WERI-Rb-1 (cell line): ENCODE measurements at regions not wholly inside any gene's neighbourhood (a gene's known extent, or its start where the extent isn't known, plus 50 kb on each side); places are given as distances from the start of the nearest gene placed in this dataset.

Source experiments
- DNase-seq: peaks from one replicate; pipeline ENCODE4 v3.0.0-alpha.2; 2020
- H3K27ac ChIP-seq: fragments of 250-450 bp; sonication (Bioruptor Pico); 2 replicates; pipeline ENCODE4 v1.5.1; 2020; ENCODE audit warnings: mild to moderate bottlenecking, moderate library complexity
- H3K27me3 ChIP-seq: fragments of 250-450 bp; sonication (Bioruptor Pico); 2 replicates; pipeline ENCODE4 v1.5.1; 2021; ENCODE audit warnings: mild to moderate bottlenecking, low read depth, moderate library complexity; ENCODE audit not compliant: insufficient read depth, severe bottlenecking
- H3K36me3 ChIP-seq: fragments of 250-450 bp; sonication (Bioruptor Pico); 2 replicates; pipeline ENCODE4 v1.5.1; 2020; ENCODE audit warnings: mild to moderate bottlenecking, moderate library complexity
- H3K4me3 ChIP-seq: 2 replicates; pipeline ENCODE4 v1.5.1; 2011; ENCODE audit warnings: low read depth, mild to moderate bottlenecking, control low read depth, low read length
- H3K9me3 ChIP-seq: fragments of 250-450 bp; sonication (Bioruptor Pico); 2 replicates; pipeline ENCODE4 v1.5.1; 2021; ENCODE audit warnings: mild to moderate bottlenecking, moderate library complexity; ENCODE audit not compliant: severe bottlenecking
- CTCF ChIP-seq: IDR thresholded peaks from 2 replicates; pipeline ENCODE4 v1.5.1; 2011; ENCODE audit warnings: low read depth, mild to moderate bottlenecking, control low read depth, inconsistent platforms, low read length

GRCh38 chr13:22655106-22655852 lies 525.5 kb upstream of the SGCG start:
- DNase-seq = no peak
- no peak overlapping the region for H3K4me3 ChIP-seq
- no peak for TF ChIP-seq CTCF
- H3K27ac ChIP-seq = no peak overlapping the region
- H3K36me3 ChIP-seq = no peaks in the 10 kb centered on the region
- peaks cover 95% of the 10 kb centered on the region for H3K27me3 ChIP-seq
- H3K9me3 ChIP-seq = peaks cover 3% of the 10 kb centered on the region

DNA sequence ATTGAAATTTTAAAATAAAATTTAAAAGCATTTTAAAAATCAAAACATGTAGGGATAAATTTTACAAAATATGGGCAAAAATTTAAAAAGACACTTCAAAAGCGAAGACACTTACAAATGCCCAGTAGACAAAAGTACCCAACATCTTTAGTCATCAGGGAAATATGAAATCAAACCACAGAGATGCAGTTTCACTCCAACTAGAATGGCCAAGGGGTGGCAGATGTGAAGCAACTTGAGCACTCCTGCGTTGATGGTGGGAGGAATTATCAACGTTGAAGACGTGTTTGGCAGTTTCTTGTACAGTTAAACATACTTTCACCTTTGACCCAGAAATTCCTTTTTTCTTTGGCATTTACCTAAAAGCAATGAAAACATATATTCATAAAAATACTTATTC lies 518.0 kb upstream of the SGCG start:
- no peak for TF ChIP-seq CTCF
- no peaks in the 10 kb centered on the region for H3K36me3 ChIP-seq
- peaks cover 73% of the 10 kb centered on the region for H3K27me3 ChIP-seq
- H3K9me3 ChIP-seq = peaks cover 3% of the 10 kb centered on the region
- no peak overlapping the region for H3K4me3 ChIP-seq
- H3K27ac ChIP-seq = no peak overlapping the region
- no peak for DNase-seq

DNA sequence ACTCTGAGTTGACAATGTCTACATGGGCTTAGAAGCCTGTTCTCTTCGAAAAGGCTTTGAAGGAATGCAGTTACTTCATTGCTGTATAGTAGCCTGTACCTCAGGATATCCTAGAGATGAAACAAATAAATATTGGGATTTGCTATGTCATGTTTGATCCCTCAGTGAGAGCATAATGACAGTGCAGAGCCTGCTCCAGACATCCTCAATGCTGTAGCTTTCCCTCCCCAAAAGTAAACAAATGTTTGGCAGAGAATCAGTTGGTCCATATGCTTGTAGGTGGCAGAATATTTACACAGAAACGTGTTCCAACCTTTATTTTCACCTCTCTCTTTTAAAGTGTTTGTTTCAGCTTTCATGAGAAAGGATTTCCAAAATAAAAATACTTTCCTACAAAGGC lies 515.3 kb upstream of the SGCG start:
- H3K36me3 ChIP-seq = no peaks in the 10 kb centered on the region
- DNase-seq = no peak

GRCh38 chr13:22690756-22691155 lies 490.0 kb upstream of the SGCG start:
- no peak for DNase-seq
- H3K4me3 ChIP-seq = no peak overlapping the region
- no peaks in the 10 kb centered on the region for H3K36me3 ChIP-seq
- H3K27me3 ChIP-seq = peaks cover 32% of the 10 kb centered on the region
- H3K27ac ChIP-seq = no peak overlapping the region
- TF ChIP-seq CTCF = no peak
- peaks cover 5% of the 10 kb centered on the region for H3K9me3 ChIP-seq

More for the DNA sequence above, 515.3 kb upstream of the SGCG start:
- H3K9me3 ChIP-seq = no peaks in the 10 kb centered on the region
- peaks cover 72% of the 10 kb centered on the region for H3K27me3 ChIP-seq
- H3K27ac ChIP-seq = no peak overlapping the region
- no peak for TF ChIP-seq CTCF
- H3K4me3 ChIP-seq = no peak overlapping the region

- Histone ChIP-seq H3K27me3 (peaks cover 36% of the 10 kb centered on the region), H3K4me3 (no peak overlapping the region), H3K9me3 (peaks cover 3% of the 10 kb centered on the region), H3K27ac (no peak overlapping the region), H3K36me3 (no peaks in the 10 kb centered on the region)
- TF ChIP-seq CTCF = no peak
- DNase-seq = no peak
These were observed 487.1 kb upstream of the SGCG start for GRCh38 chr13:22693691-22694090.

GRCh38 chr13:22696433-22696832 lies 484.3 kb upstream of the SGCG start:
- TF ChIP-seq CTCF = no peak
- peaks cover 40% of the 10 kb centered on the region for H3K27me3 ChIP-seq
- H3K9me3 ChIP-seq = peaks cover 3% of the 10 kb centered on the region
- H3K4me3 ChIP-seq = no peak overlapping the region
- no peak for DNase-seq
- no peaks in the 10 kb centered on the region for H3K36me3 ChIP-seq
- H3K27ac ChIP-seq = no peak overlapping the region
